ENCODE measurements at regions not wholly inside any gene's neighbourhood (a gene's known extent, or its start where the extent isn't known, plus 50 kb on each side); places are given as distances from the start of the nearest gene placed in this dataset.

GRCh38 chr9:129414993-129415941, 205.6 kb downstream of the C9orf50 start:
- TF ChIP-seq ZNF8 (CRISPR knock-in tag; IDR thresholded peaks at IDR 0.05) (no peak), ZNF70 (CRISPR knock-in tag; IDR thresholded peaks at IDR 0.05) (no peak), SNAI2 (CRISPR knock-in tag; IDR thresholded peaks at IDR 0.05) (no peak), GLIS3 (CRISPR knock-in tag; IDR thresholded peaks at IDR 0.05) (no peak), TOX (CRISPR knock-in tag; IDR thresholded peaks at IDR 0.05; ENCODE audit: borderline replicate concordance) (no peak), CREB5 (CRISPR knock-in tag; IDR thresholded peaks at IDR 0.05; ENCODE audit: low read depth) (no peak), ZFP3 (CRISPR knock-in tag; IDR thresholded peaks at IDR 0.05) (no peak), PATZ1 (CRISPR knock-in tag; IDR thresholded peaks at IDR 0.05; ENCODE audit: borderline replicate concordance) (no peak)
- no peak for ATAC-seq

DNA sequence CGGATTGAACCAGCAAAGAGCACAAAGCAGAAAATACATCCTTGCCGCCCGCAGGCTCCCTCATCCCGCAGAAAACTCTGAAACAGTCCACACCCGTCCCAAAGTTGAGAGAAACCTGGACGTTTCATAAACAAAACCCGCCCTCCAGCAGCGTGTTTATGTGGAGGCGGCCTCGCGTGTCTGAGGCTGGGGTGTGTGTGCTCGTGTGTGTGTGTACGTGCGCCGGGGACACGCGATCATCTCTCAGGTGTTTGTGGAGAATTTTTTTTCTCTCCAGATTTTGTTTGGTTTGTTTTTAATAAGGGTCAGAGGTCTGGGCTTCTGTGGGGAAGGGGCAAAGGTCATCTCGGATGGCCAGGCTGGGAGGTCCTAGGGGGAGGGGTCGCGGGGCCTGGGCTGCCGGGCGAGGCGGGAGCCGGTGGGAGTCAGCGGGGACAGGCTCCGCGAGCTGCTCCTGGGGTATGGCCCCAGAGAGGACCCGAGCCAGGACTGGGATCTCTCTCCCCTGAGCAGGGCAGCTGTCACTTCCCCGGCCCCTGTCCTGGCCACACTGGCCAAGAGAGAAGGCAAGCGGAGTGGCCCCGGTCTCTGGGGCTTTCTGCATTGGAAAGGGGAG, 206.4 kb downstream of the C9orf50 start:
- TF ChIP-seq ZNF70 (CRISPR knock-in tag; IDR thresholded peaks at IDR 0.05) = no peak
- TF ChIP-seq ZFP3 (CRISPR knock-in tag; IDR thresholded peaks at IDR 0.05) = 0 out of 2 replicates have a peak, but pooled peaks have one; percentile 1

GRCh38 chr9:129413537-129414376, 207.1 kb downstream of the C9orf50 start:
- peak; percentile 77 for ATAC-seq
- TF ChIP-seq ZC3H10 (CRISPR knock-in tag; IDR thresholded peaks at IDR 0.05) (no peak), ZFP30 (CRISPR knock-in tag; IDR thresholded peaks at IDR 0.05) (no peak), BACH2 (CRISPR knock-in tag; IDR thresholded peaks at IDR 0.05; ENCODE audit: borderline replicate concordance) (no peak), TOX (CRISPR knock-in tag; IDR thresholded peaks at IDR 0.05; ENCODE audit: borderline replicate concordance) (no peak), SNAI2 (CRISPR knock-in tag; IDR thresholded peaks at IDR 0.05) (no peak), CSDC2 (CRISPR knock-in tag; IDR thresholded peaks at IDR 0.05) (peak; percentile 82), ZNF565 (CRISPR knock-in tag; conservative IDR thresholded peaks at IDR 0.05; ENCODE audit: low read depth) (no peak), TCF4 (CRISPR knock-in tag; IDR thresholded peaks at IDR 0.05; ENCODE audit: borderline replicate concordance) (no peak), CREB5 (CRISPR knock-in tag; IDR thresholded peaks at IDR 0.05; ENCODE audit: low read depth) (no peak), ZFP3 (CRISPR knock-in tag; IDR thresholded peaks at IDR 0.05) (peak; percentile 59; the same call in 1 of the 2 replicates), ZNF70 (CRISPR knock-in tag; IDR thresholded peaks at IDR 0.05) (no peak), PPARA (CRISPR knock-in tag; IDR thresholded peaks at IDR 0.05; ENCODE audit: borderline replicate concordance) (no peak), OSR1 (CRISPR knock-in tag; IDR thresholded peaks at IDR 0.05) (no peak), ZNF8 (CRISPR knock-in tag; IDR thresholded peaks at IDR 0.05) (no peak), RARB (CRISPR knock-in tag; IDR thresholded peaks at IDR 0.05) (no peak), ISL1 (CRISPR knock-in tag; IDR thresholded peaks at IDR 0.05) (no peak), GLIS3 (CRISPR knock-in tag; IDR thresholded peaks at IDR 0.05) (no peak), PATZ1 (CRISPR knock-in tag; IDR thresholded peaks at IDR 0.05; ENCODE audit: borderline replicate concordance) (0 out of 2 replicates have a peak, but pooled peaks have one; percentile 16), ESRRG (CRISPR knock-in tag; IDR thresholded peaks at IDR 0.05) (no peak)
- TF ChIP-seq, protein P1, sequence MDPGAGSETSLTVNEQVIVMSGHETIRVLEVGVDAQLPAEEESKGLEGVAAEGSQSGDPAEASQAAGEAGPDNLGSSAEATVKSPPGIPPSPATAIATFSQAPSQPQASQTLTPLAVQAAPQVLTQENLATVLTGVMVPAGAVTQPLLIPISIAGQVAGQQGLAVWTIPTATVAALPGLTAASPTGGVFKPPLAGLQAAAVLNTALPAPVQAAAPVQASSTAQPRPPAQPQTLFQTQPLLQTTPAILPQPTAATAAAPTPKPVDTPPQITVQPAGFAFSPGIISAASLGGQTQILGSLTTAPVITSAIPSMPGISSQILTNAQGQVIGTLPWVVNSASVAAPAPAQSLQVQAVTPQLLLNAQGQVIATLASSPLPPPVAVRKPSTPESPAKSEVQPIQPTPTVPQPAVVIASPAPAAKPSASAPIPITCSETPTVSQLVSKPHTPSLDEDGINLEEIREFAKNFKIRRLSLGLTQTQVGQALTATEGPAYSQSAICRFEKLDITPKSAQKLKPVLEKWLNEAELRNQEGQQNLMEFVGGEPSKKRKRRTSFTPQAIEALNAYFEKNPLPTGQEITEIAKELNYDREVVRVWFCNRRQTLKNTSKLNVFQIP (CRISPR knock-in tag; IDR thresholded peaks at IDR 0.05; ENCODE audit: borderline replicate concordance, low read depth) = no peak
- TF ChIP-seq, protein P2, sequence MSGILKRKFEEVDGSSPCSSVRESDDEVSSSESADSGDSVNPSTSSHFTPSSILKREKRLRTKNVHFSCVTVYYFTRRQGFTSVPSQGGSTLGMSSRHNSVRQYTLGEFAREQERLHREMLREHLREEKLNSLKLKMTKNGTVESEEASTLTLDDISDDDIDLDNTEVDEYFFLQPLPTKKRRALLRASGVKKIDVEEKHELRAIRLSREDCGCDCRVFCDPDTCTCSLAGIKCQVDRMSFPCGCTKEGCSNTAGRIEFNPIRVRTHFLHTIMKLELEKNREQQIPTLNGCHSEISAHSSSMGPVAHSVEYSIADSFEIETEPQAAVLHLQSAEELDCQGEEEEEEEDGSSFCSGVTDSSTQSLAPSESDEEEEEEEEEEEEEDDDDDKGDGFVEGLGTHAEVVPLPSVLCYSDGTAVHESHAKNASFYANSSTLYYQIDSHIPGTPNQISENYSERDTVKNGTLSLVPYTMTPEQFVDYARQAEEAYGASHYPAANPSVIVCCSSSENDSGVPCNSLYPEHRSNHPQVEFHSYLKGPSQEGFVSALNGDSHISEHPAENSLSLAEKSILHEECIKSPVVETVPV (CRISPR knock-in tag; IDR thresholded peaks at IDR 0.05) = no peak

More for the DNA sequence above, 206.4 kb downstream of the C9orf50 start:
- peak; percentile 4; the same call in 2 of the 3 replicates for ATAC-seq

Data from SK-N-SH treated with all-trans-retinoic acid at 6 μM for 48 hours (cell line).